GM12873 (cell line): ENCODE measurements at regions not wholly inside any gene's neighbourhood (a gene's known extent, or its start where the extent isn't known, plus 50 kb on each side); places are given as distances from the start of the nearest gene placed in this dataset.

Experiments
- CTCF ChIP-seq: IDR thresholded peaks from 2 replicates; pipeline ENCODE4 v1.5.1; 2012; ENCODE audit warnings: low read depth, mild to moderate bottlenecking, moderate library complexity, low read length, control low read depth; ENCODE audit not compliant: insufficient read depth; ENCODE audit errors: missing control alignments

GRCh38 chr6:80550748-80551147, 444.3 kb downstream of the BCKDHB start:
- TF ChIP-seq CTCF: no peak

DNA sequence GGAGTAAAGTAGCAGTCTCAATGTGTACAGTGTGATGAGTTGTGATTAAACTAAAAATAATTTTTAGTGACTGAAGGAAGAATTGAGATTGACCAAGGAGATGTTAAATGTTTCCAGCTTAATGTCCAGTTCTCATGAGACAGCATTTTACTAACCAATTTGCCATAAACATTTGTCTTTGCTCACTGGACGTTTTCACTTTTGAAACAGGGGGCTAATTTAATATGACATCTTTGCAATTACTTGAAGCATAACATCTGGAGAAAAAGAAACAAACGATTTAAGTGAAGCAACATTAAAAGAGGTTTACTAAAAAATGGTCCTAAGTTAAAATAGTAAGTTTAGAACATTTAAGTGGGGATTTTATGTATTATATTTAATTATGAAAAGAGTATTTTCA, 443.8 kb downstream of the BCKDHB start:
- TF ChIP-seq CTCF: no peak

DNA sequence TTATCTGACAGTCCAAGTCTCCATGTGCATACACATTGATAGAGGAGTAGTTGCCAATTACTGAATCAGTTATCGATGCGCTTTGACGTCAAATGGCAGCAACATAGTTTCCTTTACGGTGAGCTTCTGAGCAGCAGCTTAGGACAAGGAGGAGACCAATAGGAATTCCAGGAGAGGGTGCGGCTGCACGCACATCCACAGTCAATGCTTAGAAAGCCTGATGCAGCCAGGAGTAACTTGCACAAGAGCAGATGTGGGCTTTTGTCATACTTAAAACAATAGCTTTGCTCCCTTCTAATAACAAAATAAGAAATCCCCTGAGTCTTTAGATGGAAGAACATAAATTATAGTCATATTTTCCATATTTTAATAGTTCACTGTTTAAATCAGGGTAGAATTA, 442.1 kb downstream of the BCKDHB start:
- TF ChIP-seq CTCF: no peak

DNA sequence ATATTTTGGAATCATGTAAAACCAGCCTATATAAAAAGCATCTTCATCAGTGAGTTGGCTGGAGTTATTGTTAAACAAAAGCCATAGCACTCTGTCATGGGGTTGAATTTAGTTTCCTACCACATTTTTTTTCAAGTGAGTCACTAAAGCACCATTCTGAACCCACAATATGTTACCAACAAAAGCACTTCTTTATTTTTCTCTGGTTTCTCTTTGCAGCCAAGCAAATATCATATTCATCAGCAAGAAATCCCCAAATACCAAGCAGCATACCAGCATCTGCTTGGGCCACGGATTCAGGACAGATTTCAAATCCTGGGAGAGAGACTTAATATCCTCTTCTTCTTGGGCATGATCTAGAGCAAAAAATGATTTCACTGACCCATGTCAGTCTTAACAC, 441.4 kb downstream of the BCKDHB start:
- TF ChIP-seq CTCF: no peak

DNA sequence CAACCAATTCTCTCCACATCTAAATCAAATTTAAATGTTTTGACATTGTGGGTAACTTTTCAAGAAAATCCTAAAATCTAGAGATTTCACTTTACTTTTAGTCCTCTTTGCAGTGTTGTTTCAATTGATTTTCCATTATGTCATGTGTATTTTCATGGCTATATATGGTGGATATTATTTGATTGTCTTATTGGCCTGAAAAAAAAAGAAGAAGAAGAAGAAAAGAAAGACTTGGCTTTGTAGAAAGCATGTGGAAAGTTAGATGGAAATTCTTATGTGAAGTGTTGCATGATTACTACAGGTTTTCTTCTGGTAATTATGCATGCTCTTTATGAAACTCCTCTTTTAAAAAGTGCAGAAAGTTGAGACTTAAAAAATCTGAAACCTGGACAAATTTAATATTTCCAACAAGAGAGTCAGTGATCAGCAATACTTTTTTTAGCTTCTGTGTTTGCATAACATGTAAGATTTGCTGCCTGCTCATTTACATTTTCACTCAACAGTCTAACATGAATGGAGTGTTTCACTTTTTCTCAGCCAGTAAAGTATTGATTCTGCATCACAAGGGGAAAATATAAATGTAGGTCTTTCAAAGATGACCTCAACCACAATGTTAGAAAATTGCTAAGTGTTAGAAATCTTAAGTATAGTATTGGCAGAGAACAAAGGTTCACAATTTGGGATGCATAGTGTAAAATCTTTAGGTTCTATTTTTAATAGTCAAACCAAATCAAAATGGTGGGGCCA, 438.7 kb downstream of the BCKDHB start:
- TF ChIP-seq CTCF: no peak

- no peak for TF ChIP-seq CTCF
These were observed 438.1 kb downstream of the BCKDHB start for GRCh38 chr6:80544555-80544954.

DNA sequence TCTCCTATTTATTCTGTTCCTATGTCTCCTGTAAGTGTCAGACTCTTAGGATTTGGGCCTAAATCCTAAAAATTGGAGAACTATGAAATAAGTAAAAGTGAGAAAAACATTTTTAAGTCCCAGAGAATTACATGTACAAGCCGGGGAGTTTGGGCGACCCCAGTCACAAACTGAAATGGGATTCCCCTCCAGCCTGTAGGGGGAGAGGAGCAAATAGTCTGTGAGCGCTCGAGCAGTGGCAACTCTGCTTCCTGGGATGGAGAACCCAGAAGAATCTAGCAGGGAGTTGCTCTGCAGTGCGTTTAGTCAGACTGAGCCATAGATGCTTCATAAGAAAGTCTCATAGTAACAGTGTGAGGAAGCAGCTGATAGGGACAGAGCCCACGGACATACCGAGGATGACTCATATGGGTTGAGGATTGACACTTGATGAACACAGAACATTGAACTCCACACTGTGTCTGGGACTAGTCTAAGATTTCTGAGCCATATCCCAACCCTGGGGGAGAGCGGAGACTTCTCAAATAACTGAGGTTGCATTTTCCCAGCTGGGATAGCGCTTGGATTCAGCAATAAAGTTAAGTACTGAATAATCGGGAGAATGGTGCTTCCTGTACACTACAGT, 437.2 kb downstream of the BCKDHB start:
- TF ChIP-seq CTCF: no peak
